Medulla oblongata (tissue), 1 donor: ENCODE measurements at regions not wholly inside any gene's neighbourhood (a gene's known extent, or its start where the extent isn't known, plus 50 kb on each side); places are given as distances from the start of the nearest gene placed in this dataset.

Experiments used
- DNase-seq: peaks from one replicate; pipeline ENCODE4 v3.0.0-alpha.2; 2015; ENCODE audit errors: extremely low spot score

- no peak for DNase-seq
Measured at GRCh38 chr2:208545403-208546042, 138.9 kb downstream of the PTH2R start.

- DNase-seq: no peak
Measured at GRCh38 chr2:208546107-208546506, 139.5 kb downstream of the PTH2R start.

GRCh38 chr2:208546860-208547650 lies 140.5 kb downstream of the PTH2R start:
- no peak for DNase-seq

GRCh38 chr2:208548700-208549099 lies 142.1 kb downstream of the PTH2R start:
- no peak for DNase-seq

- DNase-seq: no peak
Measured at GRCh38 chr2:208549546-208550158, 143.1 kb downstream of the PTH2R start.

- no peak for DNase-seq
Measured at GRCh38 chr2:208552943-208553342, 146.4 kb downstream of the PTH2R start.

GRCh38 chr2:208556983-208557484 lies 150.4 kb downstream of the PTH2R start:
- DNase-seq: no peak

GRCh38 chr2:208565690-208566416 lies 159.3 kb downstream of the PTH2R start:
- DNase-seq: no peak

GRCh38 chr2:208568203-208568602 lies 161.6 kb downstream of the PTH2R start:
- no peak for DNase-seq

- DNase-seq: no peak
Measured at GRCh38 chr2:208570066-208570465, 163.5 kb downstream of the PTH2R start.

- no peak for DNase-seq
Measured at GRCh38 chr2:208570851-208571763, 164.5 kb downstream of the PTH2R start.

- DNase-seq: no peak
Measured at GRCh38 chr2:208571764-208572131, 165.2 kb downstream of the PTH2R start.

GRCh38 chr2:208573569-208573968 lies 167.0 kb downstream of the PTH2R start:
- DNase-seq: no peak

GRCh38 chr2:208579678-208580077 lies 173.1 kb downstream of the PTH2R start:
- no peak for DNase-seq

- no peak for DNase-seq
Measured at GRCh38 chr2:208584378-208584985, 177.9 kb downstream of the PTH2R start.

- DNase-seq: no peak
Measured at GRCh38 chr2:208586516-208586915, 179.9 kb downstream of the PTH2R start.

GRCh38 chr2:208594642-208595385 lies 188.2 kb downstream of the PTH2R start:
- no peak for DNase-seq

GRCh38 chr2:208595386-208596275 lies 189.0 kb downstream of the PTH2R start:
- no peak for DNase-seq

GRCh38 chr2:208607694-208608093 lies 201.1 kb downstream of the PTH2R start:
- DNase-seq: no peak
